HFF-Myc (cell line): ENCODE measurements at regions not wholly inside any gene's neighbourhood (a gene's known extent, or its start where the extent isn't known, plus 50 kb on each side); places are given as distances from the start of the nearest gene placed in this dataset.

ENCODE experiments used
- DNase-seq: peaks from one replicate; pipeline ENCODE4 v3.0.0-alpha.2; 2011; ENCODE audit warnings: low read depth; ENCODE audit errors: extremely low read depth
- H3K4me3 ChIP-seq: replicated peaks from 2 replicates; pipeline ENCODE4 v1.5.1; 2011; ENCODE audit warnings: low read depth, mild to moderate bottlenecking, control low read depth, low read length
- TF ChIP-seq, protein P1 (sequence below): IDR thresholded peaks from 2 replicates; pipeline ENCODE4 v1.5.1; 2012; ENCODE audit warnings: mild to moderate bottlenecking, low read depth, low read length, control low read depth; ENCODE audit errors: missing control alignments

DNA sequence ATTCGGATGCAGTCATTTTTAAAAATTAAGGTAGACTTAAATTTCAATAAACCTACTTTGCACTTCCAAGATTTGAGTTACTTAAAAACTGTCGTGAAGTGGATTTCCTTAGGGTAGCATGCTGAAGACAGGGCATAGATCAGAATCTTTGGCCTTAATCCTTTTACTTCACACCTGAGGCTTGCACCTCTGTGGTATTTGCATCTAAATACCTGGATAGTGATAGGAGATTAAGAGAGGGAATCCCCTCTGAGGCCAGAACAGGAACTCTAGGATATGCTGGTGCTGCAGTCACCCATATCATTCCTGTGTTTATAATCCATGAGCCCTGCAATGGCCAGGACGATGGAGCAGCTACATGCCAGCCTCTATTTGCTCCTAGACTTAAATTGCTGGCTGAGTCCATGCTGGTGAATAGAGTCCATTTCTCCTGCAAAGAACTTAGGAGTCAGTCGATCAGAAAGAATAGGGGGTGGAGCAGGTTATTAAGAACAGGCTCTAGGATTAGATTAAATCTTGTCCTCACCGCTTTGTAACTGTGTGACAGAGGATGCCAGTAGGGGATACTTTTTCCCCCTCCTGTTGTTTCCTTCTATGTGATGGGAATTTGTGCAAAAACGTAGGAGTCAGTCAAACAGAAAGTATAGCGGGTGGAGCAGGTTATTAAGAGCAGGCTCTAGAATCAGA, 333.6 kb downstream of the DUSP10 start:
- no peak overlapping the region for H3K4me3 ChIP-seq
- DNase-seq, result no peak
- TF ChIP-seq, protein P1, sequence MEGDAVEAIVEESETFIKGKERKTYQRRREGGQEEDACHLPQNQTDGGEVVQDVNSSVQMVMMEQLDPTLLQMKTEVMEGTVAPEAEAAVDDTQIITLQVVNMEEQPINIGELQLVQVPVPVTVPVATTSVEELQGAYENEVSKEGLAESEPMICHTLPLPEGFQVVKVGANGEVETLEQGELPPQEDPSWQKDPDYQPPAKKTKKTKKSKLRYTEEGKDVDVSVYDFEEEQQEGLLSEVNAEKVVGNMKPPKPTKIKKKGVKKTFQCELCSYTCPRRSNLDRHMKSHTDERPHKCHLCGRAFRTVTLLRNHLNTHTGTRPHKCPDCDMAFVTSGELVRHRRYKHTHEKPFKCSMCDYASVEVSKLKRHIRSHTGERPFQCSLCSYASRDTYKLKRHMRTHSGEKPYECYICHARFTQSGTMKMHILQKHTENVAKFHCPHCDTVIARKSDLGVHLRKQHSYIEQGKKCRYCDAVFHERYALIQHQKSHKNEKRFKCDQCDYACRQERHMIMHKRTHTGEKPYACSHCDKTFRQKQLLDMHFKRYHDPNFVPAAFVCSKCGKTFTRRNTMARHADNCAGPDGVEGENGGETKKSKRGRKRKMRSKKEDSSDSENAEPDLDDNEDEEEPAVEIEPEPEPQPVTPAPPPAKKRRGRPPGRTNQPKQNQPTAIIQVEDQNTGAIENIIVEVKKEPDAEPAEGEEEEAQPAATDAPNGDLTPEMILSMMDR, result no peak

DNA sequence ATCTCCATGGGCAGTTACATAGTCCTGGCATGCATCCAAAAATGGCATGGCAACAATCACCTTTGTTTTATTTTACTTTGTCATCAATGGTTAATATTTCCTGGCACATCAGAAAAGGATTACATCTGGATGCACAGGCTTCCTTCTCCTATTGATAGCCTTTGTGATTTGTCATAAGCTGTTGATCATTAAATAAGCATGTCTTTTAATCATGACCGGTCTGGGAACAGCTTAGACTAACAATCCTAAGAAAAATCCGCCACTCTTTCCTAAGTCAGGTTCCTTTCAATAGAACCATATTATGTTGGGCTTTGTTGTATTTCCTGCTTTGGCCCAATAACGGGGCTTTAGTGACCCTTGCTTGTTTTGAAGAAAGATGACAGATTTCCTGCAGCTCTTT, 330.6 kb downstream of the DUSP10 start:
- no peak for DNase-seq
- H3K4me3 ChIP-seq, result no peak overlapping the region
- TF ChIP-seq, protein P1, result no peak

DNA sequence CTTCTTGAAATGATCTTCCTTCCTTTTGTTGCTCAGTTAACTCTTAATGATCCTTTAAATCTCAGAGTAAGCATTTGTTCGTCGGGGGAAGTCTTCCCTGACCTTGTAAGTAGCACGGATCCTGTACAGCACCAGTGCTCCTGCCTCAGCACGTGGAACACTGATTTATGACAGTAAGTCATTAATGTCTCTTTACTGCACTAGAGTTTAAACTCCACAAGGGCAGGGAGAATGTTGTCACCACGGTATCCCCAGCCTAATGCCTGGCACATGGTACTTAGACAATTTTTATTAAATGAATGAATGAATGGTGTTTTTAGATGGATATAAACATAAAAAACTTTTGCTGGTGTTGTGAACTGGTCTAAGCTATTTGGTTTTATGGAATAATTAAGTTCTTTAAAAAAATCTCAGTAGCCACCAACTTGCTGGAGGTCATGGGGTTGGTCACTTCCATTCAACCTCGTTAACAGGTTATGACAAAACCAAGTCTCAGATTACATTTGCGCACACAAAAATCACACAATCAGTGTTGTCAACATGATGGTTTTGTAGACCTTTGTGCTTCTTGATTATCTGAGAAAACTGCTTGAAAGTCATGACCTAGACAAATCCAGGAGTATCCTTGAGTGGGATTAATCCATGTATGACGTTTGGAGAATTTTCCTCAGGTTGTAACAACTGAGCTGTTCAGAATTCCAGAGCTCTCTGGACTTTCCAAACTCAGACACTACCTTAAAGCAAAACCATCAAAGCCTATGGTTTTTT, 326.9 kb downstream of the DUSP10 start:
- H3K4me3 ChIP-seq, result no peak overlapping the region
- no peak for DNase-seq
- TF ChIP-seq, protein P1, result no peak

DNA sequence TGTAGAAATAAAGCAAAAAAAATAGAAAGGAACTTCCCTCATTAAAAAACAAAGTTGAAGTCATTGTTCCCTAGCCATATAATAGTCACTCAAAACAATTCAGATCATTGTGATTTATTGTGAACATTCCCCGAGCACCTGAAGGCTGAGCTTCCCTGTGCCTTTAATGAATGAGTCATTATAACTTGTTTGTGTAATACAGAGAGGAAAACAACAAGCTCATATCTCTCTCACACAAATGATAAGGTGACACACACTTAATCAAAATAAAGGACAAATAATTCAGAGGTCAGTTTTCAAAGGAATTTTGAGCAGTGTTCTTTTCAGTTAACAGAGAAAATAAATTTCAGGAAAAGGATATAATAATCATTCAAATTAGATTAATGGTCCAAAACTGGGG, 326.2 kb downstream of the DUSP10 start:
- TF ChIP-seq, protein P1, result no peak
- DNase-seq, result no peak
- H3K4me3 ChIP-seq, result no peak overlapping the region

DNA sequence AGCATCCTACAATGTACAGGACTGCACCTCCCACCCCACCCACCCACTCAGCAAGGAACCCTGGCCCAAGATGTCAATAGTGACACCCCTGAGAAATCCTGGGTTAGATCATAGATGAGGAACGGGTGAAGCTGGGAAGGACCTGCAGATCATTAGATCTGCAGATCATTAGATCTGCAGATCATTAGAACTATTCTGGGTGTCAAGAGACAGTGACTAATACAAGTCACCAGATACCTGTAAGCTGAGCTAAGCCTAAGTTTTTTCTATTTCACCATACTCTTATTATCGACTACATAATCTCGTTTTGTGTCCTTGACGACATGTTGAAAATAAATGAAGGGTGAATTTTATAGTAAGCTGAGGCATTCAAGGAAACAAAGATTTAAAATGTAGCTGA, 325.7 kb downstream of the DUSP10 start:
- TF ChIP-seq, protein P1, result no peak

DNA sequence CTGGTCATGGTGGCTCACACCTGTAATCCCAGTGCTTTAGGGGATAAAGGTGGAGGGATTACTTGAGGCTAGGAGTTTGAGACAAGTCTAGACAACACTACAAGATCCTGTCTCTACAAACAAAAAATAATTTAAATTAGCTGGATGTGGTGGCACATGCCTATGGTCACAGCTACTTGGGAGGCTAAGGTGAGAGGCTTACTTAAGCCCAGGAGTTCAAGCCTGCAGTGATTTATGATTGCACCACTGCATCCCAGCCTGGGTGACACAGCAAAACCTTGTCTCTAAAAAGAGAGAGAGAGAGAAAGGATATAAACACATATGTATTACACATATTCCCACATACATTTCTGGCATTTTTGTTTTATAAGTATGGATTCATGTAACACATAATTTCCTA, 325.2 kb downstream of the DUSP10 start:
- no peak for DNase-seq
- H3K4me3 ChIP-seq, result no peak overlapping the region
- TF ChIP-seq, protein P1, result no peak

More for the DNA sequence above, 325.7 kb downstream of the DUSP10 start:
- no peak for DNase-seq
- no peak overlapping the region for H3K4me3 ChIP-seq
